NCI-H345 treated with DMSO at 0.1 percent for 48 hours (cell line): ENCODE measurements at regions not wholly inside any gene's neighbourhood (a gene's known extent, or its start where the extent isn't known, plus 50 kb on each side); places are given as distances from the start of the nearest gene placed in this dataset.
"Not testable (repeated sequence)": the region's sequence is repeated elsewhere in the genome, so short reads cannot be mapped to it uniquely, and the experiment has no call there.

Source experiments
- DNase-seq: peaks from one replicate; lab custom pipeline; 2025; ENCODE audit not compliant: unreplicated experiment; lab: John Stamatoyannopoulos, UW

- DNase-seq = not testable (repeated sequence)
Measured at GRCh38 chr2:4814137-4814536, 878.0 kb upstream of the SOX11 start.

GRCh38 chr2:4827836-4828235 lies 864.3 kb upstream of the SOX11 start:
- no peak for DNase-seq

GRCh38 chr2:4828682-4829374 lies 863.4 kb upstream of the SOX11 start:
- no peak for DNase-seq

GRCh38 chr2:4831751-4832150 lies 860.4 kb upstream of the SOX11 start:
- no peak for DNase-seq

GRCh38 chr2:4832642-4833041 lies 859.5 kb upstream of the SOX11 start:
- DNase-seq = no peak

GRCh38 chr2:4838626-4839025 lies 853.6 kb upstream of the SOX11 start:
- no peak for DNase-seq

- DNase-seq = no peak
Measured at GRCh38 chr2:4840791-4841190, 851.4 kb upstream of the SOX11 start.

GRCh38 chr2:4844881-4845280 lies 847.3 kb upstream of the SOX11 start:
- DNase-seq = no peak

GRCh38 chr2:4862031-4862430 lies 830.2 kb upstream of the SOX11 start:
- DNase-seq = no peak

- no peak for DNase-seq
Measured at GRCh38 chr2:4866198-4866597, 826.0 kb upstream of the SOX11 start.

GRCh38 chr2:4868466-4868865 lies 823.7 kb upstream of the SOX11 start:
- no peak for DNase-seq

GRCh38 chr2:4869154-4869553 lies 823.0 kb upstream of the SOX11 start:
- no peak for DNase-seq

GRCh38 chr2:4873364-4873763 lies 818.8 kb upstream of the SOX11 start:
- no peak for DNase-seq

GRCh38 chr2:4873876-4874593 lies 818.1 kb upstream of the SOX11 start:
- no peak for DNase-seq

GRCh38 chr2:4882421-4882820 lies 809.8 kb upstream of the SOX11 start:
- DNase-seq = no peak

GRCh38 chr2:4882941-4883340 lies 809.2 kb upstream of the SOX11 start:
- DNase-seq = no peak

GRCh38 chr2:4883375-4883774 lies 808.8 kb upstream of the SOX11 start:
- no peak for DNase-seq

GRCh38 chr2:4884117-4884571 lies 808.0 kb upstream of the SOX11 start:
- no peak for DNase-seq

- no peak for DNase-seq
Measured at GRCh38 chr2:4891394-4891793, 800.8 kb upstream of the SOX11 start.

- no peak for DNase-seq
Measured at GRCh38 chr2:4895371-4895770, 796.8 kb upstream of the SOX11 start.

GRCh38 chr2:4898706-4899105 lies 793.5 kb upstream of the SOX11 start:
- DNase-seq = no peak

GRCh38 chr2:4900242-4900641 lies 791.9 kb upstream of the SOX11 start:
- no peak for DNase-seq
